GM19043 (cell line): ENCODE measurements at regions not wholly inside any gene's neighbourhood (a gene's known extent, or its start where the extent isn't known, plus 50 kb on each side); places are given as distances from the start of the nearest gene placed in this dataset.
A peak's percentile ranks its signal among the peaks of the same experiment; 100 is the strongest.

Source experiments
- ATAC-seq: cut with Tn5 transposase; IDR thresholded peaks from one replicate; pipeline ENCODE4 v1.9.1; 2021; ENCODE audit warnings: low read depth; ENCODE audit not compliant: unreplicated experiment

DNA sequence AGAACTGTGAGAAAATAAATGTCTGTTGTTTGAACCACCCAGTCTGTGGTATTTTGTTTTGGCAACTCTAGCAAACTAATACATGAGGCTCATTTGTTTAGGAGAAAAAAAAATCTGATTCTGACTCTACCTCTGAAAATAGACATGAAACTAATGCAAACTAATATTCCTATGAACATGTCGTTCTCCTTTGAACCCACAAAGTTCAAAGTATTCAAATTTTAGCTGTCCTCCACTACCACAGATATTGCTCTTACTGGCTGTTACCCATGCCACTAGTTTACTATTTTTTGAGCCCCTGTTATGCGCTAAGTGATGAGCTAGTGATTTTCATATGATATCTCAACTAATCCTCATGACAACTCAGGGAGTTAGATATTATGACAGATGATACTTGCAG is 58.8 kb upstream of the ZNF804B start:
- ATAC-seq = no peak

- ATAC-seq = no peak
Observed at GRCh38 chr7:88694207-88694606, 65.3 kb upstream of the ZNF804B start.

DNA sequence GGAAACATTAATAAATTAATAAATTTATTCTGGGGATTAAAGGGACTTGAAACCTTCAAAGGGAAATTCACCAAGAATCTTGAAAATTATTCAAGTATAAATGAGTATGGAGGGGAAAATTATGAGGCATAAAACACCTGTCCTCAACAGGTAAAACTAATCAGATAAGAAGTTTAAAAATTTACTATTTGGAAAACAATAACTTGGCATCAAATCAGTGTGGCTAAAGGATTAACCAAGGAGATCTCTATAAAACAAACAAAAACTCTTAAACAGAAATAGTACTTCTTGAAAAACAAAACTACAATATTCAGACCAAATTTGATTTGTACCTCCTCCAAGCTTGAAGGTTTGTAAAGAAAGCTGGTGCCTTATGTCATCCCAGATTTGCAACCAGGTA is 66.4 kb upstream of the ZNF804B start:
- no peak for ATAC-seq

GRCh38 chr7:88692493-88692892 is 67.0 kb upstream of the ZNF804B start:
- ATAC-seq = no peak

- ATAC-seq = no peak
Observed at GRCh38 chr7:88689821-88690220, 69.7 kb upstream of the ZNF804B start.

GRCh38 chr7:88688222-88688621 is 71.3 kb upstream of the ZNF804B start:
- no peak for ATAC-seq

DNA sequence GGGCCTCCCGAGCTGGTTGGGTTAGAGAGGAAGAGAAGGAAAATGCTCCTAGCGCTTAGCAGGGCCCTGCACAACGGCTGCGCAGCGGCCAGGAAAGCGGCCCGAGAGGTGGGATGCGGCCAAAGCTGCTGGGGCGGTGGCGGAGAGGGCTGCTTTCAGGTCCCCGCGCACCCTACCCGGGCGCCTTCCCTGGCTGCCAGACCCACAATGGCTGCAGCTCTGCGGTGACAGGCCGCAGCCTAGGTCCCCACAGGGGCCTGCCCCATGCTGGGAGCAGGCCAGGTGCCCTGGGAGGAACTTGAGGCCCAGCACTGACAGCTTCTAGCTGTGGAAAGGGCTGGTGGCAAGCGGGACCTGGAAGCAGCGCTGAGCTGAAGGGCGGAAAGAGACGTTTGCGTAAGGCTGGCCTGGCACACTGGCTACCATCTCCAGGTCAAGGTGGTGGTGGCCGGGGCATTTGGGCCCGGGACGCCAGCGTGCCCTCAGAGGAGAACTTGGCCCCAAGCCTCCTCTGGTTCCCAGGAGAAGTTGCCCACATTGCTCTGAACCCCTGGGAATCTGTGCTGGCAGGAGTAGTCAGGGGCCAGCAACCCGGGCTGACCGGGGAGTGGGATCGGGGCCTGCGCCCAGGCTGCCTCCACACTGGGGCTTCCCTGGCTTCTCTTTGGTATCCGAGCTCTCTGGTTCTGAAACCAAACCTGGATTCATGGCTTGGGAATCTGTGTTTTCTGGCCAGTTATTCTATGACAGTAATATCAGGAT is 72.9 kb upstream of the ZNF804B start:
- no peak for ATAC-seq

DNA sequence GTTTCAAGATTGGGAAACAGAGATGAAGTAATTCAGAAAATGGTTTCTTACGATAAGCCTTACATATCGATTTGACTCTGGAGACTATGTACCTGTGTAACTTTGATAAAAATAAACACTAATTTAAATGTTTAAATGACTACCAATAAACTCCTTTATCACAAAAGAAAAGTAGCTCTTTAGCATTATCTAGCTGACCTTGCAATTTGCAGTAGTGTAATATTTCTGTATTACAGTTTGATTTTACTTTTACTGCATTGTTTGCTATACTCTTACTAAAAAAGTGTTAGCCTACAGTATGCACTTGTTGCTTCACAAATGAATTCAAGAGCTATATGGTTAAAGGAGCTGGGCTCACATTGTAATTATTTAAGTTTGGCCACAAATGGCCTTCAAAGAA is 77.8 kb upstream of the ZNF804B start:
- ATAC-seq = no peak

DNA sequence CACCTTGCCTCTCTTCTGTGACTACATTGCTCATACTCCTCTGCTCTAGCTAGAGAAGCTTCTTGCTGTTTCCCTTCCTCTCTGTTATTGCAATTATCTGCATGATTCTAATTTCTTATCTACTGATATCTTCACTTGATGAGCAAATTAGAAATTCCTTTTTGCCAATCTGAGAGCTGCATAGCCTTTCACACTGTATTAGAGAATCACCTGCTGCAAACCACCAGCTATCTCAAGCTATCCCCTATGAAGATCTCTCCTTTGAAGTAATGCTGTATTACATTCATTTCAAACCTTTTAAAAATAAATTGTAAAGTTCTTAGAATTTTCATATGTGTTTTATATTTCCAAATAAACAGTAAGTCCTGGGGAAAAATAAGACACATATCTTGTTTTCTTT is 89.0 kb upstream of the ZNF804B start:
- no peak for ATAC-seq

DNA sequence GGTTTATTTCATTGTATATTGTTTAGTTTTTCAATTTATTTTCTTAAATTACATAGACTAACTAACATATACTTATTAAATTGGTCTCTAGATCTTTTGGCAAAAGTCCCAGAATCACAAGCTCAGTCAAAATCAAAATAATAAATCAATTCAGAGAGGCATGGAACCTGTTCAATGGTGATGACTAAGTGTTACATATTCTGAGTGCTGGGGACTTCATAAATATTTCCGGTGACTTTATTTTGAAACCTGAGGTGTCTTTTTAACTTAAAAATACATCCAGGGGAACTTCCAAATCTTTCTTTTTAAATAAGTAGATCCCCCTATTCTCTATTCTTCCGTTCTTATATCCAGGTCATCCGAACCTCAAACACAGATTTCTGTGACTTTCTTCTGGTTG is 89.6 kb upstream of the ZNF804B start:
- no peak for ATAC-seq

DNA sequence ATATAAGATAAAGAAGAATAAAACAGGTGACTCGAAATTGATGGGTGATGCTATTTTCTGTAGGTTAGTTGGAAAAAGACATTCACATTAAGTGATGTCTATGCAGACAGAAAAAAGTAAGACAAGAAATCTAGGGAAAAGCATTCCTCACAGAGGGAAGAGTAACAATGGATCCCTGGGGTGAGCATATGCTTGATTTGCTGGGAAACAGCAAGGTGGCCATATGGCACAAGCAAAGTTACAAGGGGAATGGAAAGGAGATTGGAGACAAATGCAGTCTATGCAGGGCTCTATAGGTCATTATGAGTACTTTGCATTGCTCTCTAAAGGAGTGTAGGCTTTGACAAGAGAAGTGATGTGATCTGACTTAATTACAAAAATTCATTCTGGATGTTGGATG is 90.9 kb upstream of the ZNF804B start:
- ATAC-seq = no peak

DNA sequence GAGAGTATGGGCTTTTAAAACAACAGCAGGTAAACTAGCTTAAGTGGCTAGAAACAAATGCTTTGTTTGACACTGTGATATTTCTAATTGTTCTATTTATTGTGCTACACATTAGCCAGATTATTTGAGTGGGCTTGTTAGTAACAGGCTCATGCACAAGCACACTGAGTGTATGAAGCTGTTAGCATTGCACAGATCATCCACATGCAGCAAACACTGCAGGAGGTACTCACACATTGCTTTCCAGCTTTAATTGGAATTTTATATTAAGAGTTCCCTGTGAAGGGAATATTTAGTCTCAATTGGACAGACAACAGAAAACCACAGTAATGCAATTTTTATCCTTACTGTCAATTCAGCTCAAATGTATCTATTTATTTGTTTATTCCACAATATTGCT is 92.9 kb upstream of the ZNF804B start:
- ATAC-seq = no peak

DNA sequence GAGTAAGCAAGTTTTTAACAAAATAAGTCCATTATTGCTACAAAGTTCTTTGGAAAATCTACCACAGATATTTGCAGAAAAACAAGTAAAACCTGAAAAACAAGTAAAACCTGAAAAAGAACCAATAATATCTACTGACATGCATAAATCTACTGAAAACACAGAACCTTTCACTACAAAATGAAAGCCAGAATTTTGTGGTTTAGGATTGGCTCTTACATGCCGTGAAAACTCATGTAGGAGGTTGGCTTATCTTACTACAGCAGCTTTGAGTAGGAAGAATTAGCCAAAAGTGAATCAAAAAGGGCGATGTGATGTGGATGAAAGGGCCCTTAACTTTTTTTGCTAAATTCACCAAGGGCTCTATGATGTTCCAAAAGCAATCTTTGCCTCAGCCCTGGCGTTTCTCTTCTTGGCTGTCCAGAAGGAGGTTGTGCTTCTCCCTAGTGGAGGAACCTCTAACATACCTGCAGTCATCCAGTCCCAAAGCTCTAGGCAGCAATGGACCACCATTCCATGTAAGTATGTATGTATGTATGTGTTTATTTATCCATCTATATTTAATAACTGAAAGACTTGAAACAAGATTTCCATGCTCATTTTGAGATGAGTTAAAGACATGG is 93.5 kb upstream of the ZNF804B start:
- ATAC-seq = no peak

- ATAC-seq = no peak
Observed at GRCh38 chr7:88664630-88665233, 94.8 kb upstream of the ZNF804B start.

DNA sequence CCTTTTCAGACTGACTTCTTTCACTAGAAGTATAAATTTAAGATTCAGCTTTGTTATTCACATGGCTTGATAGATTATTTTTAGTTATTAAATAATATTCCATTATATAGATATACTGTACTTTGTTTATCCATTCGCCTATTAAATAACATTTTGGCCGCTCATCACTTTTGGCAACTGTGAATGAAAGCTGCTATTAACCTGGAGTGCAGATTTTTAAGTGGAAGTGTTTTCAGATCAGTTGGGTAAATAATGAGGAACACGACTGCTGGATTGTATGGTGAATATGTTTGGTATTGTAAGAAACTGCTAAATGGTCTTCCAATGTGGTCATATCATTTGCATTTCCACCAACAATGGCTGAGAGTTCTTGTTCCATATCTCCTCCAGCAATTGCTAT is 97.6 kb upstream of the ZNF804B start:
- no peak for ATAC-seq

GRCh38 chr7:88647825-88648224 is 111.7 kb upstream of the ZNF804B start:
- no peak for ATAC-seq

- no peak for ATAC-seq
Observed at GRCh38 chr7:88638583-88638982, 120.9 kb upstream of the ZNF804B start.

DNA sequence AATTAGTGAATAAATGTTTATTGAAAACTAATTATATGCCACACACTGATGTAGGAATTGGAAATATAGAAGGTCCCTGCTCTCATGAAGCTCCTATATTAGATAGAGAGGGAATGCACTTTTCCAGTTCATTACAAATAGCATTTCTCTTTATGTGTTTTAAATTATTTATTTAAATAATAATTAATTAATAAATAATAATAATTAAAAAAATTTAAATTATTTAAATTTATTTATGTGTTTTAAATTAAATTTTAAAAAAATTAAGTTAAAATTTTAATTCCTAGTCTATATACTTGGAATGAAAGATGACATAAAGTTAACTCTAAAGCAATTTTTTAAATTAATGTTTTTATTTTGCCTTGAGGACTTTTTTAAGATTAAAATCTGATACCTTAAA is 121.7 kb upstream of the ZNF804B start:
- ATAC-seq = no peak

DNA sequence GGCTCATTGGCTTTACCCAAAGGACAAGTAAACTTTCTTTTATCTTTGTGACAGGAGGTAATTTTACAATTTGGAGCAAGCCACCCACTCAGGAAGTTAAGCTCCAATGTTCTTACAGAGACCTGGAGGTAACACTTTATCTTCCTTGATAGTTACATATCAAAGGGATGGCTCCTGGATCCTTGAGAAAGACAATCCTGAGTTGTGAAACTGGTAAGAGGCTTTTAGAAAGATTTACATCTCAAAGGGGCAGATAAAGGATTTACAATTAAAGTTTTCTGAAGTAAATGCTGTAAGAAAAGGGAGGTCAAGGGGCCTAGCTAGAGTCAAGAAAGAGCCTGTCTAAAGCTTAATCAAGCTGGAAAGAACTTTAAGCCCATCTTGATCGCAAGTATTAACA is 124.4 kb upstream of the ZNF804B start:
- no peak for ATAC-seq

- ATAC-seq = no peak
Observed at GRCh38 chr7:88629559-88629958, 129.9 kb upstream of the ZNF804B start.

DNA sequence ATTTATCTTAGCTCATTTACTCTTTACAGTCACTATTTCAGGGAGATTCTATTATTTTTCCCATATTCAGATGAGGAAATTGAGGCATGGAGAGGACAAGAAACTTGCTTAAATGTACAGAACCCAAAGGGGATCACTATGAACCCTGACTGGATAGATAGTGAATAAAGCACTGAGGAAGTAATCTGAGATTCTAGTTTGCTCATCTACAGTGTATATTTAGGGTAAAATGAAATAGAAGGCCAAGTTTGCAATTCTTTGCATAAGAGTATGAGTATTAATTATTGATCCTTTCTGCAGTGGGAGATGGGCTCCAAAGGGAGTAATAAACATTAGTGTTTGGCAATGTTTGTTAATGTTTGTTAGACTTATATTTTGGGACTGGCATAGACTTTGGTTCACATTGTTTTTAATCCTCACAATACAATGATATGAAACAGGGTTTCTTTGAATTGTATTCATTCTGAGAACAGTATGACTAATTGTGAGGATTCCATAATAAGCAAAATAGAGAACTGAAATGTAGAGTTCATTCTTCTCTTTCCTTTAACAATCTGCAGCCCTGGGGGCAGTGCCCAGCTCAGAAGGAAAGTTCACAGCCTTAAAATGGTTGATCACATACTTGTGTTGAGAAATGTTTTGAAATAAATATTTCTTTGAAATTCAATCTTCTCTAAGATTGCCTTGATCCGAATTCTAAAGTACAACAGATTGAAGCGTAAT is 131.0 kb upstream of the ZNF804B start:
- peak; percentile 98 for ATAC-seq
